ENCODE measurements at regions not wholly inside any gene's neighbourhood (a gene's known extent, or its start where the extent isn't known, plus 50 kb on each side); places are given as distances from the start of the nearest gene placed in this dataset.
"Not testable (repeated sequence)": the region's sequence is repeated elsewhere in the genome, so short reads cannot be mapped to it uniquely, and the experiment has no call there.

DNA sequence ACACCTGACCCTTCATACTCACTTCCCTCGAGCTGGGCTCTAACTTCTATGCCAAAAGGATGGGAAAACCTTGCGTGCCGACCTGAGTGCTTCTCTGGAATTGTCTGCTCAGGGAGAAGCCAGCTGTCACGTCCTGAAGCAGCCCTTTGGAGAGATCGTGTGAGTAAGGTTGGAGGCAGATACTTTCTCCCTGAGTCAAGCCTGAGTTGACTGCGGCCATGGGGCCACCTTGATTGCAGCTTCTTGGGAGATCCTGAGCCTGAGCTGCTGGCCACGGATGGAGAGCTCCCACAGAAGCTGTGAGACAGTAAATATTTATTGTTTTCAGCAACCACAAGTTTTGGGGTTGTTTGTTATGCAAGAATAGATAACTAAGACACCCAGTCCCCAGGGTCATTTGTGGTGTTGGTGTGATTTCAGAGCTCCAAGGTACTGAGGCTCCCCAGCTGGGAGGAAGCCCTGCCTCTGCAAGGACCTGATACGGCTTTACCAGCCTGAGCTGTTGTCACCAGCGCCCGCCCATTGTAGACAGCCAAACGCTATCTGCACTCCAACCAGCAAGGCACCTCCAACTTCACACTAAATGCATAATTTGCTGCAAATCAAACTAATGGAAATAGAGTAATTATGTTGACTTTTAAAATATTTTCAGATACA is 531.6 kb downstream of the PTPRU start:
- no peak for DNase-seq (ENCODE audit: low spot score)

DNA sequence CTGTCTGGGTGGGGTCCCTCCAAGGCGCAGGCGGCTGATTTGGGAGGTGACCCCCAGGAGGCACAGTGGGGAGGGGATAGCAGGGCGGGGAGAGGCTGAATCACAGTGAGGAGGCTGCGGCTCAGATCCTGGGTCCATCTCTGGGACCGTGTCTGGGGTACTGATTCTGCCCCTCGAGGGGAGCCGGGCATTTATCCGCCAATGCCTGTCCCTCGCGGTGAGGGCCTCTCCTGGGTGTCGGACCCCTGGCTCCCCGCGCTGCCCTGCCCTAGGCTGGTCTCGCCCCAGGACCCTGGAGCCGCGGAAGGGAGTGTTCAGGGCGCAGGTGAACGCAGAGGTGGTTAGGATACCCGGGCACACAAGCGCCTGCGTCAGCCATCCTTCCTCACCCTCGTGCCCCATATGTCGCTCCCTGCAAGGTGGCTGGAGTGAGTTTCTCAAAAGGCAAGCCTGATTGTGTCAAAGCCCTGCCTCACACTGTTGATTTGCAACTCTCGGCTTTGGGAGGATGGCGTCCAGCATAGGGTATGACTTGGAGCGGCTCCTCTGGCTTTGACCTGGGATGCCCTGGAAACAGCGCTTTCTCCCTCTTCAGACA is 530.9 kb downstream of the PTPRU start:
- DNase-seq (ENCODE audit: low spot score) = no peak

GRCh38 chr1:29762635-29763034 is 526.3 kb downstream of the PTPRU start:
- DNase-seq (ENCODE audit: low spot score) = no peak

GRCh38 chr1:29761159-29761928 is 525.0 kb downstream of the PTPRU start:
- DNase-seq (ENCODE audit: low spot score) = no peak

DNA sequence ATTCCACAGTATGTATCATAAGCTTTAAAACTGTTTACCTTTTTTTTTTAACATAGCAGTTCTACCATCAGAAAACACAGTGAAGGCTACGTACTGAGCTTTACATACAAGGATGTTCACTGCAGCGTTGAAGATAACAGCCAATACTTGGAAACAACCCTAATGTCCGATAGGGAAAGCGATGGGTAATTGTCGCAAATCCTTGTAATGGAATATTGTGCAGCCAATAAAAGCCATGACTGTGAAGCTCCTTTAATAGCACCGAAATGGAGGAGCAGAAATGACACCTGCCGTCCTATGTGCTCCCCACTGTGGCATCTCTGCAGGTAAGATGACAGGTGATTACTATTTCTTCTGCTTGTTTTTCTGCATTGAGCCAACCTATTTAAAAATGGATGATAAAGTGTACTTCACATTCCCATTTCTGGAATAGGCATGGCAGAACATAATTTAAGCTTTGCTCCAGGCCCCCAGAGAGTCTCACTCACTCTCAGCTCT is 523.8 kb downstream of the PTPRU start:
- no peak for DNase-seq (ENCODE audit: low spot score)

- no peak for DNase-seq (ENCODE audit: low spot score)
Observed at GRCh38 chr1:29758781-29759499, 522.6 kb downstream of the PTPRU start.

GRCh38 chr1:29757866-29758780 is 521.8 kb downstream of the PTPRU start:
- DNase-seq (ENCODE audit: low spot score) = no peak

DNA sequence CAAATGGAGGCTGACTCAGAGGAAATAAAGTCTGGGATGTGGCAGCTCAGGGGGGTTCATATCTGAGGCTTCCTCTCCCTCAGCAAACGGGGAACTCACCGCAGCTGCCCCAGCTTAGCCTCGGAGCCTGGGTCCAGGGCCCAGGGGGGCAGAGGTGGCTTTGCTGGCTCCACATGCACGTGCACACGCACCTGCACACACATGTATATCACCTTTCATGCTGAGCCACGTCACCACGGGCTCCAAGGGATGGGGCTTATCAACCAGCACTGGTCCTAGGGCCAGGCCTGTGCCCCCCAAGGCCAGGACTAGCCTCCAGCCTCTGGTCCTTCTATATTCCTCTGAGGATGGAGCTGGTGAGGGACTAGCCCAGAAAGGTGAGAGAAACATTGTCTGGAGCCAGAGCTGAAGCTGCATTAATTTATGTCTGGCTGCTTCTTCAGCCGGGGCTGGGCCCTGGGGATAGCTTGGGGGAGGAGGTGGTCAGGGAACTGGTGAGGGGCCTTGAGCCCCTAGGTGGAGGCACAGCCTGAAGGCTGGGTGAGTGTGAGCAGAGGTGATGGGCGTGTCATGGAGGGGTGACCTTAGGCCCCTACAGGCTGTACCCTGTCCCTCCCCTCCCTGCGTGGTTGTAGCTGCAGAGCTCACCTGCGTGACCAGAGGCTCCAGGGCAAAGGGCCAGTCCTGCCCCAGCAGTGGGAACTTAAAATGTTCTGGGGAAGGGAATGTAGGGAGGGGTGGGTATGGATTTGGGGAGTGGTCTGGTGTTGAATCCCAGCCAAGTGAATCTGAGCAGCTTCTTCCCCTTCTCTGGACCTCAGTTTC is 520.8 kb downstream of the PTPRU start:
- DNase-seq (ENCODE audit: low spot score) = no peak

GRCh38 chr1:29756498-29756897 is 520.2 kb downstream of the PTPRU start:
- no peak for DNase-seq (ENCODE audit: low spot score)

GRCh38 chr1:29756085-29756484 is 519.8 kb downstream of the PTPRU start:
- DNase-seq (ENCODE audit: low spot score) = no peak

- not testable (repeated sequence) for DNase-seq (ENCODE audit: low spot score)
Observed at GRCh38 chr1:29755412-29756015, 519.2 kb downstream of the PTPRU start.

- no peak for DNase-seq (ENCODE audit: low spot score)
Observed at GRCh38 chr1:29754573-29755375, 518.5 kb downstream of the PTPRU start.

GRCh38 chr1:29753771-29754572 is 517.6 kb downstream of the PTPRU start:
- DNase-seq (ENCODE audit: low spot score) = no peak

GRCh38 chr1:29753244-29753643 is 516.9 kb downstream of the PTPRU start:
- no peak for DNase-seq (ENCODE audit: low spot score)

DNA sequence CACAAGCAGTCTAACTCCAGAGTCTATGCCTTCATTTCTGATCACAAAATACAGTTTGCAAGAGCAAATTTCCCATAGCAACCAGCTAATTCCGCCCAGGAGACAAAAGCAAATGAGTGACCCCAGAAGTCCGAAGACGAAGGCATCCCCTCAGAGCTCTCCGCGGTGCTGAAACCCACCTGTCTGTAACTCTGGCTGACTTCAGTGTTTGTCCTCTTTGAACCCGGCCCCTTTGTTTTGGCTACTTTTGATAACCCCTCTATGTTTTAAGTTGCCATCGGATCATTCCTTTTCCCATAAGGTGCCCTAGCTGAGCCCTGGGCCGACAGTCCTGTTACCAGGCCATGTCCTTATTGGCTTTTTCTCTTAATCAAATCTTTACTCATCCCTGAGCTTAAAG is 515.8 kb downstream of the PTPRU start:
- DNase-seq (ENCODE audit: low spot score) = no peak

GRCh38 chr1:29749024-29749945 is 513.0 kb downstream of the PTPRU start:
- no peak for DNase-seq (ENCODE audit: low spot score)

- DNase-seq (ENCODE audit: low spot score) = no peak
Observed at GRCh38 chr1:29747196-29747595, 510.9 kb downstream of the PTPRU start.

Data from SW480 (cell line).